ENCODE measurements at regions not wholly inside any gene's neighbourhood (a gene's known extent, or its start where the extent isn't known, plus 50 kb on each side); places are given as distances from the start of the nearest gene placed in this dataset.

- Histone ChIP-seq H3K27me3 (ENCODE audit: insufficient read depth, low read length) (no peaks in the 10 kb centered on the region; the same call in 1 of the 2 replicates), H3K9me2 (ENCODE audit: low read depth, low read length) (no peaks in the 10 kb centered on the region), H3K9ac (ENCODE audit: low read length) (no peak overlapping the region), H3K27ac (ENCODE audit: low read depth, low read length, poor library complexity, severe bottlenecking) (no peak overlapping the region), H3K4me2 (ENCODE audit: low read length) (no peak overlapping the region), H2AFZ (ENCODE audit: low read length) (no peak overlapping the region), H3K79me2 (ENCODE audit: insufficient read depth, low read length) (no peaks in the 10 kb centered on the region), H3K36me3 (ENCODE audit: insufficient read depth, low read length) (no peaks in the 10 kb centered on the region), H3K4me1 (ENCODE audit: insufficient read depth, low read length, severe bottlenecking) (no peaks in the 10 kb centered on the region), H3K9me3 (ENCODE audit: low read length) (no peaks in the 10 kb centered on the region), H4K20me1 (ENCODE audit: insufficient read depth, low read length) (no peaks in the 10 kb centered on the region), H3F3A (ENCODE audit: insufficient read depth, low read length) (no peaks in the 10 kb centered on the region), H3K4me3 (ENCODE audit: low read depth, low read length, poor library complexity, severe bottlenecking) (no peak overlapping the region)
- TF ChIP-seq CTCF (IDR thresholded peaks at IDR 0.05; ENCODE audit: low read length): no peak
- TF ChIP-seq EZH2 (IDR thresholded peaks at IDR 0.05; ENCODE audit: borderline replicate concordance, low read length): no peak
These were observed 368.5 kb downstream of the MAFB start for GRCh38 chr20:40320517-40321011.

- H4K20me1 ChIP-seq (ENCODE audit: insufficient read depth, low read length): no peaks in the 10 kb centered on the region
- no peak overlapping the region for H3K4me3 ChIP-seq (ENCODE audit: low read depth, low read length, poor library complexity, severe bottlenecking)
- H3K9me2 ChIP-seq (ENCODE audit: low read depth, low read length): no peaks in the 10 kb centered on the region
These were observed 369.1 kb downstream of the MAFB start for GRCh38 chr20:40319741-40320516.

GRCh38 chr20:40319056-40319455, 370.0 kb downstream of the MAFB start:
- no peaks in the 10 kb centered on the region for H3K36me3 ChIP-seq (ENCODE audit: insufficient read depth, low read length)
- H3K27ac ChIP-seq (ENCODE audit: low read depth, low read length, poor library complexity, severe bottlenecking): no peak overlapping the region
- H3K4me1 ChIP-seq (ENCODE audit: insufficient read depth, low read length, severe bottlenecking): no peaks in the 10 kb centered on the region
- H3K9me2 ChIP-seq (ENCODE audit: low read depth, low read length): no peaks in the 10 kb centered on the region
- no peak overlapping the region for H3K4me3 ChIP-seq (ENCODE audit: low read depth, low read length, poor library complexity, severe bottlenecking)
- TF ChIP-seq CTCF (IDR thresholded peaks at IDR 0.05; ENCODE audit: low read length): no peak
- no peak for TF ChIP-seq EZH2 (IDR thresholded peaks at IDR 0.05; ENCODE audit: borderline replicate concordance, low read length)
- H3F3A ChIP-seq (ENCODE audit: insufficient read depth, low read length): no peaks in the 10 kb centered on the region
- H4K20me1 ChIP-seq (ENCODE audit: insufficient read depth, low read length): no peaks in the 10 kb centered on the region
- H3K79me2 ChIP-seq (ENCODE audit: insufficient read depth, low read length): no peaks in the 10 kb centered on the region
- H3K27me3 ChIP-seq (ENCODE audit: insufficient read depth, low read length): no peaks in the 10 kb centered on the region
- H3K9me3 ChIP-seq (ENCODE audit: low read length): no peaks in the 10 kb centered on the region
- no peak overlapping the region for H3K4me2 ChIP-seq (ENCODE audit: low read length)
- H3K9ac ChIP-seq (ENCODE audit: low read length): no peak overlapping the region
- H2AFZ ChIP-seq (ENCODE audit: low read length): no peak overlapping the region

More at GRCh38 chr20:40319741-40320516, 369.1 kb downstream of the MAFB start:
- H3K9ac ChIP-seq (ENCODE audit: low read length): no peak overlapping the region
- no peaks in the 10 kb centered on the region for H3K4me1 ChIP-seq (ENCODE audit: insufficient read depth, low read length, severe bottlenecking)
- TF ChIP-seq EZH2 (IDR thresholded peaks at IDR 0.05; ENCODE audit: borderline replicate concordance, low read length) (no peak), CTCF (IDR thresholded peaks at IDR 0.05; ENCODE audit: low read length) (no peak)
- H3K79me2 ChIP-seq (ENCODE audit: insufficient read depth, low read length): no peaks in the 10 kb centered on the region
- H3K9me3 ChIP-seq (ENCODE audit: low read length): no peaks in the 10 kb centered on the region
- H3K36me3 ChIP-seq (ENCODE audit: insufficient read depth, low read length): no peaks in the 10 kb centered on the region
- H2AFZ ChIP-seq (ENCODE audit: low read length): no peak overlapping the region
- H3F3A ChIP-seq (ENCODE audit: insufficient read depth, low read length): no peaks in the 10 kb centered on the region
- no peak overlapping the region for H3K4me2 ChIP-seq (ENCODE audit: low read length)
- no peak overlapping the region for H3K27ac ChIP-seq (ENCODE audit: low read depth, low read length, poor library complexity, severe bottlenecking)
- no peaks in the 10 kb centered on the region for H3K27me3 ChIP-seq (ENCODE audit: insufficient read depth, low read length)
